ENCODE measurements at regions not wholly inside any gene's neighbourhood (a gene's known extent, or its start where the extent isn't known, plus 50 kb on each side); places are given as distances from the start of the nearest gene placed in this dataset.
A peak's percentile ranks its signal among the peaks of the same experiment; 100 is the strongest.
"Not testable (repeated sequence)": the region's sequence is repeated elsewhere in the genome, so short reads cannot be mapped to it uniquely, and the experiment has no call there.

- peak overlapping the region; percentile 84 for H3K27ac Mint-ChIP-seq
- H3K4me3 Mint-ChIP-seq (ENCODE audit: low read depth) = no peak overlapping the region
- H3K27me3 Mint-ChIP-seq (ENCODE audit: low read depth) = no peaks in the 10 kb centered on the region
- H3K36me3 Mint-ChIP-seq (ENCODE audit: low read depth) = peaks cover 21% of the 10 kb centered on the region
- peaks cover 16% of the 10 kb centered on the region for H3K9me3 Mint-ChIP-seq
- H3K4me1 Mint-ChIP-seq (ENCODE audit: low read depth) = peaks cover 58% of the 10 kb centered on the region
- DNase-seq (ENCODE audit: low spot score) = no peak
- intact Hi-C loops (cut with micrococcal nuclease) = loop anchor here (10.0 kb wide), 5 partner anchors 533 to 1393 kb away; partner anchors contain the start of genes DNAH7, PGAP1 and STK17B
These were observed 125.3 kb upstream of the SLC39A10 start for GRCh38 chr2:195531754-195532153.

GRCh38 chr2:195523242-195523641, 133.8 kb upstream of the SLC39A10 start:
- H3K27ac Mint-ChIP-seq; H3K4me3 Mint-ChIP-seq (ENCODE audit: low read depth); intact Hi-C loops (cut with micrococcal nuclease); DNase-seq (ENCODE audit: low spot score); H3K27me3 Mint-ChIP-seq (ENCODE audit: low read depth): not testable (repeated sequence)
- H3K36me3 Mint-ChIP-seq (ENCODE audit: low read depth) = peaks cover 33% of the 10 kb centered on the region
- peaks cover 16% of the 10 kb centered on the region for H3K9me3 Mint-ChIP-seq
- peaks cover 19% of the 10 kb centered on the region for H3K4me1 Mint-ChIP-seq (ENCODE audit: low read depth)

- H3K27ac Mint-ChIP-seq = no peak overlapping the region
- H3K9me3 Mint-ChIP-seq = peaks cover 16% of the 10 kb centered on the region
- no peaks in the 10 kb centered on the region for H3K27me3 Mint-ChIP-seq (ENCODE audit: low read depth)
- intact Hi-C loops (cut with micrococcal nuclease) = no loop called here
- DNase-seq (ENCODE audit: low spot score) = no peak
- H3K4me1 Mint-ChIP-seq (ENCODE audit: low read depth) = peaks cover 20% of the 10 kb centered on the region
- H3K36me3 Mint-ChIP-seq (ENCODE audit: low read depth) = peaks cover 32% of the 10 kb centered on the region
- no peak overlapping the region for H3K4me3 Mint-ChIP-seq (ENCODE audit: low read depth)
These were observed 135.4 kb upstream of the SLC39A10 start for GRCh38 chr2:195521589-195521988.

- Mint-ChIP-seq H3K27ac (no peak overlapping the region), H3K27me3 (ENCODE audit: low read depth) (no peaks in the 10 kb centered on the region), H3K4me1 (ENCODE audit: low read depth) (peaks cover 21% of the 10 kb centered on the region), H3K9me3 (peaks cover 11% of the 10 kb centered on the region), H3K4me3 (ENCODE audit: low read depth) (no peak overlapping the region), H3K36me3 (ENCODE audit: low read depth) (peaks cover 31% of the 10 kb centered on the region)
- no peak for DNase-seq (ENCODE audit: low spot score)
- intact Hi-C loops (cut with micrococcal nuclease) = no loop called here
These were observed 136.3 kb upstream of the SLC39A10 start for GRCh38 chr2:195520671-195521155.

GRCh38 chr2:195515551-195515950, 141.5 kb upstream of the SLC39A10 start:
- intact Hi-C loops (cut with micrococcal nuclease) = no loop called here
- Mint-ChIP-seq H3K9me3 (no peaks in the 10 kb centered on the region), H3K36me3 (ENCODE audit: low read depth) (peaks cover 24% of the 10 kb centered on the region), H3K4me1 (ENCODE audit: low read depth) (peaks cover 2% of the 10 kb centered on the region), H3K4me3 (ENCODE audit: low read depth) (no peak overlapping the region), H3K27me3 (ENCODE audit: low read depth) (no peaks in the 10 kb centered on the region), H3K27ac (no peak overlapping the region)
- no peak for DNase-seq (ENCODE audit: low spot score)

- Mint-ChIP-seq H3K4me1 (ENCODE audit: low read depth) (peaks cover 6% of the 10 kb centered on the region), H3K9me3 (peaks cover 2% of the 10 kb centered on the region), H3K27ac (no peak overlapping the region), H3K27me3 (ENCODE audit: low read depth) (no peaks in the 10 kb centered on the region), H3K36me3 (ENCODE audit: low read depth) (peaks cover 32% of the 10 kb centered on the region), H3K4me3 (ENCODE audit: low read depth) (no peak overlapping the region)
- no peak for DNase-seq (ENCODE audit: low spot score)
- intact Hi-C loops (cut with micrococcal nuclease) = no loop called here
These were observed 142.7 kb upstream of the SLC39A10 start for GRCh38 chr2:195514365-195514764.

GRCh38 chr2:195513119-195513518, 143.9 kb upstream of the SLC39A10 start:
- intact Hi-C loops (cut with micrococcal nuclease) = no loop called here
- Mint-ChIP-seq H3K4me1 (ENCODE audit: low read depth) (peaks cover 11% of the 10 kb centered on the region), H3K36me3 (ENCODE audit: low read depth) (peaks cover 32% of the 10 kb centered on the region), H3K9me3 (peaks cover 8% of the 10 kb centered on the region), H3K27ac (no peak overlapping the region), H3K27me3 (ENCODE audit: low read depth) (no peaks in the 10 kb centered on the region), H3K4me3 (ENCODE audit: low read depth) (no peak overlapping the region)
- no peak for DNase-seq (ENCODE audit: low spot score)

- Mint-ChIP-seq H3K9me3 (peaks cover 17% of the 10 kb centered on the region), H3K36me3 (ENCODE audit: low read depth) (peaks cover 39% of the 10 kb centered on the region), H3K4me1 (ENCODE audit: low read depth) (peaks cover 15% of the 10 kb centered on the region), H3K27ac (no peak overlapping the region), H3K4me3 (ENCODE audit: low read depth) (no peak overlapping the region), H3K27me3 (ENCODE audit: low read depth) (no peaks in the 10 kb centered on the region)
- intact Hi-C loops (cut with micrococcal nuclease) = no loop called here
- DNase-seq (ENCODE audit: low spot score) = no peak
These were observed 147.5 kb upstream of the SLC39A10 start for GRCh38 chr2:195509551-195509950.

- H3K4me1 Mint-ChIP-seq (ENCODE audit: low read depth) = peaks cover 17% of the 10 kb centered on the region
These were observed 148.9 kb upstream of the SLC39A10 start for GRCh38 chr2:195508139-195508455.

GRCh38 chr2:195507447-195508138, 149.4 kb upstream of the SLC39A10 start:
- Mint-ChIP-seq H3K9me3 (peaks cover 17% of the 10 kb centered on the region), H3K36me3 (ENCODE audit: low read depth) (peaks cover 36% of the 10 kb centered on the region), H3K27me3 (ENCODE audit: low read depth) (no peaks in the 10 kb centered on the region), H3K4me3 (ENCODE audit: low read depth) (no peak overlapping the region), H3K4me1 (ENCODE audit: low read depth) (peaks cover 17% of the 10 kb centered on the region), H3K27ac (no peak overlapping the region)
- intact Hi-C loops (cut with micrococcal nuclease) = no loop called here
- no peak for DNase-seq (ENCODE audit: low spot score)

More at GRCh38 chr2:195508139-195508455, 148.9 kb upstream of the SLC39A10 start:
- Mint-ChIP-seq H3K9me3 (peaks cover 17% of the 10 kb centered on the region), H3K27me3 (ENCODE audit: low read depth) (no peaks in the 10 kb centered on the region), H3K36me3 (ENCODE audit: low read depth) (peaks cover 36% of the 10 kb centered on the region), H3K4me3 (ENCODE audit: low read depth) (no peak overlapping the region), H3K27ac (no peak overlapping the region)
- intact Hi-C loops (cut with micrococcal nuclease) = no loop called here
- no peak for DNase-seq (ENCODE audit: low spot score)

- Mint-ChIP-seq H3K36me3 (ENCODE audit: low read depth) (peaks cover 31% of the 10 kb centered on the region), H3K4me3 (ENCODE audit: low read depth) (no peak overlapping the region), H3K27ac (no peak overlapping the region), H3K27me3 (ENCODE audit: low read depth) (no peaks in the 10 kb centered on the region), H3K4me1 (ENCODE audit: low read depth) (peaks cover 17% of the 10 kb centered on the region), H3K9me3 (peaks cover 18% of the 10 kb centered on the region)
- DNase-seq (ENCODE audit: low spot score) = no peak
- intact Hi-C loops (cut with micrococcal nuclease) = no loop called here
These were observed 151.3 kb upstream of the SLC39A10 start for GRCh38 chr2:195505701-195506100.

GRCh38 chr2:195503208-195503607, 153.8 kb upstream of the SLC39A10 start:
- DNase-seq (ENCODE audit: low spot score) = no peak
- Mint-ChIP-seq H3K4me1 (ENCODE audit: low read depth) (peaks cover 11% of the 10 kb centered on the region), H3K4me3 (ENCODE audit: low read depth) (no peak overlapping the region), H3K27ac (no peak overlapping the region), H3K36me3 (ENCODE audit: low read depth) (peaks cover 27% of the 10 kb centered on the region), H3K27me3 (ENCODE audit: low read depth) (no peaks in the 10 kb centered on the region), H3K9me3 (peaks cover 14% of the 10 kb centered on the region)
- intact Hi-C loops (cut with micrococcal nuclease) = no loop called here

GRCh38 chr2:195501746-195502145, 155.3 kb upstream of the SLC39A10 start:
- intact Hi-C loops (cut with micrococcal nuclease) = no loop called here
- no peak overlapping the region for H3K4me3 Mint-ChIP-seq (ENCODE audit: low read depth)
- H3K9me3 Mint-ChIP-seq = peaks cover 6% of the 10 kb centered on the region
- no peak overlapping the region for H3K27ac Mint-ChIP-seq
- H3K4me1 Mint-ChIP-seq (ENCODE audit: low read depth) = peaks cover 18% of the 10 kb centered on the region
- H3K36me3 Mint-ChIP-seq (ENCODE audit: low read depth) = peaks cover 25% of the 10 kb centered on the region
- H3K27me3 Mint-ChIP-seq (ENCODE audit: low read depth) = no peaks in the 10 kb centered on the region
- DNase-seq (ENCODE audit: low spot score) = no peak
